OCI-LY1 (cell line): ENCODE measurements at regions not wholly inside any gene's neighbourhood (a gene's known extent, or its start where the extent isn't known, plus 50 kb on each side); places are given as distances from the start of the nearest gene placed in this dataset.

Source experiments
- CTCF ChIP-seq: fragments of 200-600 bp; sonication (generic), shearing (Covaris generic); IDR thresholded peaks from 2 replicates; pipeline ENCODE4 v1.5.1; 2017; ENCODE audit warnings: mild to moderate bottlenecking, antibody characterized with exemption, low read length, moderate library complexity, mixed read lengths
- EZH2 ChIP-seq: fragments of 200-600 bp; sonication (generic), shearing (Covaris generic); IDR thresholded peaks from 2 replicates; pipeline ENCODE4 v1.8.0; 2017; ENCODE audit warnings: borderline replicate concordance, mixed run types, mild to moderate bottlenecking, antibody characterized with exemption, low read length, moderate library complexity, mixed read lengths

- TF ChIP-seq CTCF: no peak
- no peak for TF ChIP-seq EZH2
Measured at GRCh38 chr1:217135569-217135915, 412.3 kb upstream of the ESRRG start.
